ENCODE measurements at regions not wholly inside any gene's neighbourhood (a gene's known extent, or its start where the extent isn't known, plus 50 kb on each side); places are given as distances from the start of the nearest gene placed in this dataset.
"Not testable (repeated sequence)": the region's sequence is repeated elsewhere in the genome, so short reads cannot be mapped to it uniquely, and the experiment has no call there.

- DNase-seq (ENCODE audit: low spot score), result no peak
Observed at GRCh38 chr3:27779176-27779575, 57.1 kb upstream of the EOMES start.

- DNase-seq (ENCODE audit: low spot score), result no peak
Observed at GRCh38 chr3:27789420-27789819, 67.3 kb upstream of the EOMES start.

- no peak for DNase-seq (ENCODE audit: low spot score)
Observed at GRCh38 chr3:27791956-27792355, 69.8 kb upstream of the EOMES start.

GRCh38 chr3:27792869-27793268, 70.7 kb upstream of the EOMES start:
- DNase-seq (ENCODE audit: low spot score), result no peak

GRCh38 chr3:27794211-27794610, 72.1 kb upstream of the EOMES start:
- DNase-seq (ENCODE audit: low spot score), result no peak

- DNase-seq (ENCODE audit: low spot score), result no peak
Observed at GRCh38 chr3:27796365-27796875, 74.3 kb upstream of the EOMES start.

GRCh38 chr3:27797773-27798172, 75.7 kb upstream of the EOMES start:
- no peak for DNase-seq (ENCODE audit: low spot score)

GRCh38 chr3:27800261-27800660, 78.1 kb upstream of the EOMES start:
- DNase-seq (ENCODE audit: low spot score), result no peak

GRCh38 chr3:27802425-27802824, 80.3 kb upstream of the EOMES start:
- DNase-seq (ENCODE audit: low spot score), result no peak

- no peak for DNase-seq (ENCODE audit: low spot score)
Observed at GRCh38 chr3:27802849-27803248, 80.7 kb upstream of the EOMES start.

- no peak for DNase-seq (ENCODE audit: low spot score)
Observed at GRCh38 chr3:27805282-27805681, 83.2 kb upstream of the EOMES start.

- no peak for DNase-seq (ENCODE audit: low spot score)
Observed at GRCh38 chr3:27813255-27813654, 91.1 kb upstream of the EOMES start.

- not testable (repeated sequence) for DNase-seq (ENCODE audit: low spot score)
Observed at GRCh38 chr3:27821609-27822008, 99.5 kb upstream of the EOMES start.

- DNase-seq (ENCODE audit: low spot score), result no peak
Observed at GRCh38 chr3:27824312-27825200, 102.4 kb upstream of the EOMES start.

- DNase-seq (ENCODE audit: low spot score), result no peak
Observed at GRCh38 chr3:27826448-27826847, 104.3 kb upstream of the EOMES start.

GRCh38 chr3:27827041-27827440, 104.9 kb upstream of the EOMES start:
- no peak for DNase-seq (ENCODE audit: low spot score)

- DNase-seq (ENCODE audit: low spot score), result no peak
Observed at GRCh38 chr3:27840807-27841594, 118.9 kb upstream of the EOMES start.

- DNase-seq (ENCODE audit: low spot score), result no peak
Observed at GRCh38 chr3:27844052-27844675, 122.0 kb upstream of the EOMES start.

- no peak for DNase-seq (ENCODE audit: low spot score)
Observed at GRCh38 chr3:27847697-27848096, 125.6 kb upstream of the EOMES start.

GRCh38 chr3:27848826-27849225, 126.7 kb upstream of the EOMES start:
- DNase-seq (ENCODE audit: low spot score), result no peak

GRCh38 chr3:27859821-27860220, 137.7 kb upstream of the EOMES start:
- DNase-seq (ENCODE audit: low spot score), result no peak
